ENCODE measurements at regions not wholly inside any gene's neighbourhood (a gene's known extent, or its start where the extent isn't known, plus 50 kb on each side); places are given as distances from the start of the nearest gene placed in this dataset.

- DNase-seq = no peak
- in situ Hi-C loops (cut with HindIII; ENCODE audit: low pct_ligation_motif_present, low pct_unique_long_range_greater_than_20kb, low sequenced_read_pairs) = no loop called here
These were observed 66.0 kb upstream of the PREP start for GRCh38 chr6:105468850-105469249.

- DNase-seq = no peak
- in situ Hi-C loops (cut with HindIII; ENCODE audit: low pct_ligation_motif_present, low pct_unique_long_range_greater_than_20kb, low sequenced_read_pairs) = no loop called here
These were observed 58.0 kb upstream of the PREP start for GRCh38 chr6:105460860-105461259.

GRCh38 chr6:105459864-105460263 lies 57.0 kb upstream of the PREP start:
- DNase-seq = no peak
- in situ Hi-C loops (cut with HindIII; ENCODE audit: low pct_ligation_motif_present, low pct_unique_long_range_greater_than_20kb, low sequenced_read_pairs) = no loop called here

- in situ Hi-C loops (cut with HindIII; ENCODE audit: low pct_ligation_motif_present, low pct_unique_long_range_greater_than_20kb, low sequenced_read_pairs) = no loop called here
- no peak for DNase-seq
These were observed 56.2 kb upstream of the PREP start for GRCh38 chr6:105459049-105459448.

GRCh38 chr6:105458551-105458950 lies 55.7 kb upstream of the PREP start:
- DNase-seq = no peak
- in situ Hi-C loops (cut with HindIII; ENCODE audit: low pct_ligation_motif_present, low pct_unique_long_range_greater_than_20kb, low sequenced_read_pairs) = no loop called here

- no peak for DNase-seq
- in situ Hi-C loops (cut with HindIII; ENCODE audit: low pct_ligation_motif_present, low pct_unique_long_range_greater_than_20kb, low sequenced_read_pairs) = no loop called here
These were observed 55.2 kb upstream of the PREP start for GRCh38 chr6:105458084-105458483.

- no peak for DNase-seq
- in situ Hi-C loops (cut with HindIII; ENCODE audit: low pct_ligation_motif_present, low pct_unique_long_range_greater_than_20kb, low sequenced_read_pairs) = no loop called here
These were observed 51.1 kb upstream of the PREP start for GRCh38 chr6:105453968-105454367.

GRCh38 chr6:105452924-105453756 lies 50.3 kb upstream of the PREP start:
- DNase-seq = no peak
- in situ Hi-C loops (cut with HindIII; ENCODE audit: low pct_ligation_motif_present, low pct_unique_long_range_greater_than_20kb, low sequenced_read_pairs) = no loop called here
